SK-N-SH (cell line): ENCODE measurements at regions not wholly inside any gene's neighbourhood (a gene's known extent, or its start where the extent isn't known, plus 50 kb on each side); places are given as distances from the start of the nearest gene placed in this dataset.

Experiments used
- CHD2 ChIP-seq: fragments of 150-350 bp; IDR thresholded peaks from 2 replicates; pipeline ENCODE4 v1.6.1; 2018; ENCODE audit warnings: low read length; ENCODE audit not compliant: partially characterized antibody
- ELF1 ChIP-seq: IDR thresholded peaks from 2 replicates; pipeline ENCODE4 v1.4.0; 2012
- EP300 ChIP-seq, 2 experiments: IDR thresholded peaks; 2 replicates each; pipeline versions ENCODE4 v1.4.0 to v1.6.1; 2012; ENCODE audit warnings: borderline replicate concordance in 1 of 2, low read depth in 1 of 2, low read length in 1 of 2
- GABPA ChIP-seq: IDR thresholded peaks from 2 replicates; pipeline ENCODE4 v1.4.0; 2012; ENCODE audit warnings: low read depth, mild to moderate bottlenecking
- JUND ChIP-seq: IDR thresholded peaks from 2 replicates; pipeline ENCODE4 v1.4.0; 2012
- POLR2AphosphoS5 ChIP-seq: IDR thresholded peaks from 2 replicates; pipeline ENCODE4 v1.6.1; 2012; ENCODE audit warnings: low read depth, low read length
- REST ChIP-seq: IDR thresholded peaks from 2 replicates; pipeline ENCODE4 v1.6.1; 2012; ENCODE audit warnings: mild to moderate bottlenecking, low read depth, low read length, moderate library complexity
- SMC3 ChIP-seq: IDR thresholded peaks from 2 replicates; pipeline ENCODE4 v1.6.1; 2012; ENCODE audit warnings: low read depth, low read length, improper control_type of control experiment
- TCF12 ChIP-seq: IDR thresholded peaks from 2 replicates; pipeline ENCODE4 v1.4.0; 2012
- USF1 ChIP-seq: IDR thresholded peaks from 2 replicates; pipeline ENCODE4 v1.4.0; 2012; ENCODE audit warnings: low read depth, borderline replicate concordance
- USF2 ChIP-seq: fragments of 150-350 bp; IDR thresholded peaks from 2 replicates; pipeline ENCODE4 v1.6.1; 2017; ENCODE audit warnings: antibody characterized with exemption, low read length, low read depth, borderline replicate concordance
- YY1 ChIP-seq: IDR thresholded peaks from 2 replicates; pipeline ENCODE4 v1.4.0; 2012; ENCODE audit warnings: low read depth, mild to moderate bottlenecking
- TF ChIP-seq, protein P1 (sequence below): IDR thresholded peaks from 2 replicates; pipeline ENCODE4 v1.4.0; 2012; ENCODE audit warnings: low read depth
- TF ChIP-seq, protein P2 (sequence below): fragments of 200-600 bp; sonication (generic); IDR thresholded peaks from 2 replicates; pipeline ENCODE4 v1.6.1; 2017; ENCODE audit warnings: antibody characterized with exemption, mild to moderate bottlenecking, moderate library complexity

DNA sequence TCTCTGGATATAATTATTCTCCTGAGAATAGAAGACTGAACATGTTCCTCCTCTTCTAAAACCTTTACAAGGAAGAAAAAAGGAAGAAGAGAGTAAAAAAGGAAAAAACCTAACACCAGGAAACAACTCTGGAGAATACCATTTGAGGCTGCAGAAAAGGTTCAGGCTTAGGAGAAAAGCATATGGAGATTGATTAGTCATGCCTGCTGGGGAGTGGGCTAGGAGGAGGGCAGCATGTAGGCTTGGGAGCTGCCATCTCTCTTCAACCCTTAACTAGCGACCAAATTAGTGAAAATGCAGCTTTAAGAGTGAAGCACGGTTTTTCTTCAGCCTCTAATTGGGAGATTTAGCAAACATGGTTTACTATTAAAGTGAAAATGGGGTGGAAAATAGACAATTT, 273.0 kb upstream of the CRY1 start:
- TF ChIP-seq POLR2AphosphoS5 (no peak), EP300 (IDR thresholded peaks at IDR 0.05; ENCODE audit: borderline replicate concordance in 1 of 2, low read depth in 1 of 2, low read length in 1 of 2) (no peak), ELF1 (no peak), SMC3 (no peak), YY1 (no peak), CHD2 (no peak), GABPA (no peak), REST (no peak), JUND (no peak), TCF12 (no peak), USF1 (no peak), USF2 (no peak)
- TF ChIP-seq, protein P1, sequence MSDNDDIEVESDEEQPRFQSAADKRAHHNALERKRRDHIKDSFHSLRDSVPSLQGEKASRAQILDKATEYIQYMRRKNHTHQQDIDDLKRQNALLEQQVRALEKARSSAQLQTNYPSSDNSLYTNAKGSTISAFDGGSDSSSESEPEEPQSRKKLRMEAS = no peak
- TF ChIP-seq, protein P2, sequence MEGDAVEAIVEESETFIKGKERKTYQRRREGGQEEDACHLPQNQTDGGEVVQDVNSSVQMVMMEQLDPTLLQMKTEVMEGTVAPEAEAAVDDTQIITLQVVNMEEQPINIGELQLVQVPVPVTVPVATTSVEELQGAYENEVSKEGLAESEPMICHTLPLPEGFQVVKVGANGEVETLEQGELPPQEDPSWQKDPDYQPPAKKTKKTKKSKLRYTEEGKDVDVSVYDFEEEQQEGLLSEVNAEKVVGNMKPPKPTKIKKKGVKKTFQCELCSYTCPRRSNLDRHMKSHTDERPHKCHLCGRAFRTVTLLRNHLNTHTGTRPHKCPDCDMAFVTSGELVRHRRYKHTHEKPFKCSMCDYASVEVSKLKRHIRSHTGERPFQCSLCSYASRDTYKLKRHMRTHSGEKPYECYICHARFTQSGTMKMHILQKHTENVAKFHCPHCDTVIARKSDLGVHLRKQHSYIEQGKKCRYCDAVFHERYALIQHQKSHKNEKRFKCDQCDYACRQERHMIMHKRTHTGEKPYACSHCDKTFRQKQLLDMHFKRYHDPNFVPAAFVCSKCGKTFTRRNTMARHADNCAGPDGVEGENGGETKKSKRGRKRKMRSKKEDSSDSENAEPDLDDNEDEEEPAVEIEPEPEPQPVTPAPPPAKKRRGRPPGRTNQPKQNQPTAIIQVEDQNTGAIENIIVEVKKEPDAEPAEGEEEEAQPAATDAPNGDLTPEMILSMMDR = no peak
